ENCODE measurements at regions not wholly inside any gene's neighbourhood (a gene's known extent, or its start where the extent isn't known, plus 50 kb on each side); places are given as distances from the start of the nearest gene placed in this dataset.

- DNase-seq (ENCODE audit: low read depth, low spot score): no peak
- ChIA-PET SMC1A (ENCODE audit: uncharacterized antibody, unreplicated experiment) (interaction anchor here (0.7 kb wide), 2 partner anchors 41 kb away, joined by 3 read pairs; no protein-coding TSS in a partner anchor), CTCF (no interaction called here), RAD21 (ENCODE audit: unreplicated experiment) (no interaction called here), POLR2A (no interaction called here)
- Histone ChIP-seq H3K9me3 (replicated peaks; ENCODE audit: control insufficient read depth, insufficient read depth, low read length) (no peaks in the 10 kb centered on the region), H3K4me2 (ENCODE audit: control insufficient read depth, insufficient read depth) (no peak overlapping the region), H3K4me3 (no peak overlapping the region), H4K20me1 (ENCODE audit: control insufficient read depth, insufficient read depth) (no peaks in the 10 kb centered on the region), H3K79me2 (ENCODE audit: control insufficient read depth, insufficient read depth, low read length) (no peaks in the 10 kb centered on the region), H3K27me3 (replicated peaks in 1 of 2; ENCODE audit: control insufficient read depth in 2 of 2, insufficient read depth in 2 of 2, low read length in 1 of 2) (no peaks in the 10 kb centered on the region), H3K36me3 (ENCODE audit: control insufficient read depth in 2 of 2, insufficient read depth in 2 of 2, low read length in 1 of 2) (no peaks in the 10 kb centered on the region), H3K4me1 (ENCODE audit: control insufficient read depth, insufficient read depth, low read length) (no peaks in the 10 kb centered on the region), H2AFZ (ENCODE audit: control insufficient read depth, low read depth, low read length) (no peak overlapping the region), H3K9ac (ENCODE audit: control insufficient read depth, insufficient read depth, low read length) (no peak overlapping the region), H3K27ac (ENCODE audit: control insufficient read depth, insufficient read depth) (no peak overlapping the region)
- in situ Hi-C loops (cut with MboI): no loop called here
- intact Hi-C loops (cut with micrococcal nuclease; ENCODE audit: unreplicated experiment): no loop called here
- no peak for ATAC-seq
- FAIRE-seq: no peak
- 45% methylated on average over 6 of the region's 6 CpGs for WGBS (ENCODE audit: insufficient coverage, insufficient replicate concordance, low lambda C conversion rate, missing lambda C conversion rate)
- TF ChIP-seq BHLHE40 (IDR thresholded peaks at IDR 0.05; ENCODE audit: borderline replicate concordance in 1 of 2, low read depth in 2 of 2, low read length in 1 of 2) (no peak), CHD4 (IDR thresholded peaks at IDR 0.05) (no peak), WRNIP1 (IDR thresholded peaks at IDR 0.05; ENCODE audit: borderline replicate concordance, low read depth, low read length) (no peak), RFX5 (IDR thresholded peaks at IDR 0.05; ENCODE audit: low read depth, low read length) (no peak), BRCA1 (IDR thresholded peaks at IDR 0.05; ENCODE audit: low read depth, low read length) (no peak), SMARCA5 (IDR thresholded peaks at IDR 0.05) (no peak), CREM (IDR thresholded peaks at IDR 0.05; ENCODE audit: low read depth) (no peak), SMC3 (IDR thresholded peaks at IDR 0.05; ENCODE audit: borderline replicate concordance, low read length) (no peak), CEBPZ (IDR thresholded peaks at IDR 0.05; ENCODE audit: low read depth, low read length) (no peak), ATF7 (IDR thresholded peaks at IDR 0.05; ENCODE audit: low read depth) (no peak), NFYA (IDR thresholded peaks at IDR 0.05; ENCODE audit: borderline replicate concordance, low read depth, low read length) (no peak), SREBF2 (IDR thresholded peaks at IDR 0.05; ENCODE audit: low read length) (no peak), ZBTB11 (CRISPR knock-in tag; IDR thresholded peaks at IDR 0.05) (no peak), IKZF1 (conservative IDR thresholded peaks at IDR 0.05) (no peak), DPF2 (IDR thresholded peaks at IDR 0.05) (no peak)
- no TSS peak for BruUV-seq (replicated peaks)
These were observed 105.9 kb upstream of the ARHGAP20 start for GRCh38 chr11:110818032-110818687.

Data from GM12878 (cell line).